MCF 10A (cell line): ENCODE measurements at regions not wholly inside any gene's neighbourhood (a gene's known extent, or its start where the extent isn't known, plus 50 kb on each side); places are given as distances from the start of the nearest gene placed in this dataset.

Experiments
- BruUV-seq: library from RNA; stranded (reverse); fragments of 400-500 nt; replicated peaks from 2 replicates; lab custom pipeline; 2021; lab: Mats Ljungman, UMichigan
- CTCF ChIA-PET: fragments of 300-600 bp; sonication (Branson Sonifier 250); formaldehyde crosslinking; extraction: SDS; loops from one replicate; lab custom pipeline; 2021; ENCODE audit warnings: antibody characterized with exemption, inconsistent platforms; lab: Yijun Ruan, JAX
- POLR2A ChIA-PET: fragments of 300-600, 350-650 bp; sonication (Branson Sonifier 250); formaldehyde crosslinking; extraction: SDS; loops from one replicate; lab custom pipeline; 2020; ENCODE audit warnings: antibody characterized with exemption, inconsistent platforms; lab: Yijun Ruan, JAX
- DNase-seq: peaks from one replicate; pipeline ENCODE4 v3.0.0-alpha.2; 2018; ENCODE audit not compliant: unreplicated experiment
- H3K27ac Mint-ChIP-seq: one replicate; pipeline ENCODE4 v1.8.0; 2022; ENCODE audit warnings: mild to moderate bottlenecking, low read depth, mixed read lengths; ENCODE audit not compliant: unreplicated experiment
- H3K27me3 Mint-ChIP-seq: one replicate; pipeline ENCODE4 v1.8.0; 2022; ENCODE audit warnings: mixed read lengths; ENCODE audit not compliant: insufficient read depth, unreplicated experiment
- H3K36me3 Mint-ChIP-seq: one replicate; pipeline ENCODE4 v1.8.0; 2022; ENCODE audit warnings: mild to moderate bottlenecking, moderate library complexity, mixed read lengths; ENCODE audit not compliant: insufficient read depth, unreplicated experiment
- H3K4me1 Mint-ChIP-seq: one replicate; pipeline ENCODE4 v1.8.0; 2022; ENCODE audit warnings: mixed read lengths; ENCODE audit not compliant: insufficient read depth, unreplicated experiment
- H3K4me3 Mint-ChIP-seq: one replicate; pipeline ENCODE4 v1.8.0; 2022; ENCODE audit warnings: mild to moderate bottlenecking, moderate library complexity, mixed read lengths; ENCODE audit not compliant: unreplicated experiment
- H3K9me3 Mint-ChIP-seq: one replicate; pipeline ENCODE4 v1.8.0; 2022; ENCODE audit warnings: mixed read lengths; ENCODE audit not compliant: unreplicated experiment
- CTCF ChIP-seq: fragments of 200-600 bp; IDR thresholded peaks from one replicate; pipeline ENCODE4 v1.8.0; 2022; ENCODE audit warnings: antibody characterized with exemption, mild to moderate bottlenecking; ENCODE audit not compliant: unreplicated experiment
- intact Hi-C: fragments of 100-400 bp; cut with micrococcal nuclease; formaldehyde crosslinking; loops from 2 replicates; pipeline ENCODE4 v1.14.1; 2022

GRCh38 chr12:107352347-107353081 is 259.2 kb upstream of the CRY1 start:
- Mint-ChIP-seq H3K27ac (peak overlapping the region; percentile 47), H3K9me3 (no peaks in the 10 kb centered on the region), H3K4me1 (peaks cover 17% of the 10 kb centered on the region), H3K4me3 (no peak overlapping the region), H3K36me3 (peaks cover 6% of the 10 kb centered on the region), H3K27me3 (no peaks in the 10 kb centered on the region)
- POLR2A ChIA-PET = interaction anchor here (0.6 kb wide), 1 partner anchor 241 kb away, joined by 3 read pairs; no protein-coding TSS in a partner anchor
- peak; percentile 33 for DNase-seq
- TF ChIP-seq CTCF = no peak
- CTCF ChIA-PET = interaction anchor here (1.2 kb wide), 1 partner anchor 173 kb away, joined by 5 read pairs; no protein-coding TSS in a partner anchor
- no TSS peak for BruUV-seq
- intact Hi-C loops = no loop called here

DNA sequence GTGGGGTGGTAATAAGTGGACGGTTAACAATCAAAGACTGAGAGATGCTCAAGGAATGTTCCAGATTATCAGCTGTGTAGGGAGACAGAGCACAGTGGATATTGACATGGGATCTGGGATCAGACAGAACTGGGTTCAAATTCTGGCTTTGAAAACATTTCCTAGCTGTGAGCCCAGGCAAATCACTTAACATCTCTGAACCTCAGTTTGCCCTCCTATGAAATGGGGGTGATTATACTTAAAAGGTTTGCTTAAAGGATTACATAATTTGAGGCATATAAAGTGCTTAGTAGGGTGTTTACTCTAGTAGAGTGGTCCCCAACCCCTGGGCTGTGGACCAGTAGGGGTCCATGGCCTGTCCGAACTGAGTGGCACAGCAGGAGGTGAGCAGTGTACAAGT is 260.0 kb upstream of the CRY1 start:
- intact Hi-C loops = no loop called here
- ChIA-PET POLR2A (no interaction called here), CTCF (interaction anchor here (1.2 kb wide), 1 partner anchor 174 kb away, joined by 5 read pairs; no protein-coding TSS in a partner anchor)
- DNase-seq = no peak
- H3K27me3 Mint-ChIP-seq = no peaks in the 10 kb centered on the region
- no TSS peak for BruUV-seq
- peaks cover 6% of the 10 kb centered on the region for H3K36me3 Mint-ChIP-seq
- no peak overlapping the region for H3K4me3 Mint-ChIP-seq
- no peaks in the 10 kb centered on the region for H3K9me3 Mint-ChIP-seq
- no peak for TF ChIP-seq CTCF
- H3K27ac Mint-ChIP-seq = no peak overlapping the region
- H3K4me1 Mint-ChIP-seq = peaks cover 17% of the 10 kb centered on the region

DNA sequence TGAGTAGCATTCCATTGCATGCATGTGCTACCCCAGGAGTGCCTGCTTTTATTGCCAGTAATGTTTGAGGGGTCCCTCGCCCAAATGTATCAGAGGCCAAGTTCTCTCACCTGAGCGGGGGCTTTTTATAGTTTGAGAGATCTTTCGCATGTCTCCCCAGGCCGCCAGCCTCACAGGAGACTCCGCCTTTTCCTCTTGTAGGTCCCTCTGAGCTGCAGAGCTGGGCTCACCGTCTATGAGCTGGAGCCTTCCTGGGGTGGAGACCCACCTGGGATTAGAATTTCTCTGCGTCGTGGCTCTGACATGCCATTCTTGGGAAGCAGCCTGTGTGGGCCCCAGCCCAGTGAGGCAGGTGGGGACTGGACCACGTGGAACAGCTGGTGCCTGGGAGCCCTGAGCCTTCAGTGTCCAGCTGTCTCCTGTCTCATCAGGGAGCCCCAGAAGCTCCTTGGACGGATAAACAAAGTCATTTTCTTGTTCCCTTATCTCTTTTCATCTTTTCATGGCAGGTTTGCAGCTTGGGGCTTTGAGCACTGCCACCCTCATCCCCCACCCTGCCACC is 261.7 kb upstream of the CRY1 start:
- peaks cover 4% of the 10 kb centered on the region for H3K36me3 Mint-ChIP-seq
- H3K27ac Mint-ChIP-seq = no peak overlapping the region
- BruUV-seq = no TSS peak
- POLR2A ChIA-PET = no interaction called here
- peaks cover 6% of the 10 kb centered on the region for H3K4me1 Mint-ChIP-seq
- no peak for DNase-seq
- H3K4me3 Mint-ChIP-seq = no peak overlapping the region
- CTCF ChIA-PET = no interaction called here
- H3K9me3 Mint-ChIP-seq = no peaks in the 10 kb centered on the region
- TF ChIP-seq CTCF = no peak
- intact Hi-C loops = no loop called here
- H3K27me3 Mint-ChIP-seq = no peaks in the 10 kb centered on the region

DNA sequence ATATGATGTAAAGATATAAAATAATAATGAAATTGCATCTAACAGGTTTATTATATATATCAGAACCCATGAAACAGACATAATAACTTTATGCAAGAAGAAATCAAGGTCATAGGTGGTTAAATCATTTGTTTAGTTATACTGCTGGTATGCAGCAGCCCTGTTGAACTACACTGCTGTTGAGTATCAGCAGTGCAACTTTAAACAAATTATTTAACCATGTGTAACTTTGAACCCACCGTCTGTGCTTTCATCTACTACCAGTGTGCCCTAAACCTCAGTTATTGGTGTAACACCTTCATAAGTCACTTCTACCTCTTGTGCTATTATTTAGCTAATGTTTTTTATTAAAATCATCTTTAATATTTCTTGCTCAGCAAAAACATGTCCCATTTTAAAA is 262.3 kb upstream of the CRY1 start:
- H3K27ac Mint-ChIP-seq = no peak overlapping the region
- no peaks in the 10 kb centered on the region for H3K27me3 Mint-ChIP-seq
- DNase-seq = no peak
- TF ChIP-seq CTCF = no peak
- H3K4me1 Mint-ChIP-seq = peaks cover 6% of the 10 kb centered on the region
- H3K36me3 Mint-ChIP-seq = no peaks in the 10 kb centered on the region
- CTCF ChIA-PET = interaction anchor here (1.1 to 1.4 kb wide), 2 partner anchors 9 to 59 kb away, joined by 3 to 4 read pairs; no protein-coding TSS in a partner anchor
- H3K9me3 Mint-ChIP-seq = no peaks in the 10 kb centered on the region
- POLR2A ChIA-PET = no interaction called here
- intact Hi-C loops = no loop called here
- BruUV-seq = no TSS peak
- H3K4me3 Mint-ChIP-seq = no peak overlapping the region
